HFFc6 (cell line): ENCODE measurements at regions not wholly inside any gene's neighbourhood (a gene's known extent, or its start where the extent isn't known, plus 50 kb on each side); places are given as distances from the start of the nearest gene placed in this dataset.

Source experiments
- DNase-seq: peaks from one replicate; pipeline ENCODE4 v3.0.0-alpha.2; 2018
- H3K27ac Mint-ChIP-seq: 2 replicates; pipeline ENCODE4 v1.8.0; 2020; ENCODE audit warnings: mild to moderate bottlenecking, mixed read lengths
- H3K27me3 Mint-ChIP-seq: 2 replicates; pipeline ENCODE4 v1.8.0; 2021; ENCODE audit warnings: mild to moderate bottlenecking, moderate library complexity, mixed read lengths; ENCODE audit not compliant: insufficient read depth
- H3K36me3 Mint-ChIP-seq: 2 replicates; pipeline ENCODE4 v1.8.0; 2021; ENCODE audit warnings: low read depth, mixed read lengths
- H3K4me1 Mint-ChIP-seq: 2 replicates; pipeline ENCODE4 v1.8.0; 2020; ENCODE audit warnings: low read depth, mixed read lengths
- H3K4me3 Mint-ChIP-seq: 2 replicates; pipeline ENCODE4 v1.8.0; 2020; ENCODE audit warnings: mild to moderate bottlenecking, moderate library complexity, mixed read lengths
- H3K9me3 Mint-ChIP-seq: 2 replicates; pipeline ENCODE4 v1.8.0; 2020; ENCODE audit warnings: mild to moderate bottlenecking, mixed read lengths
- CTCF ChIP-seq: fragments of 200-600 bp; sonication (generic); IDR thresholded peaks from 2 replicates; pipeline ENCODE4 v1.5.0; 2021; ENCODE audit warnings: antibody characterized with exemption, mild to moderate bottlenecking

- TF ChIP-seq CTCF, result no peak
- H3K27me3 Mint-ChIP-seq, result peaks cover 2% of the 10 kb centered on the region; the same call in 1 of the 2 replicates
- no peaks in the 10 kb centered on the region for H3K36me3 Mint-ChIP-seq
- DNase-seq, result no peak
- no peak overlapping the region for H3K4me3 Mint-ChIP-seq
- no peaks in the 10 kb centered on the region for H3K9me3 Mint-ChIP-seq
- H3K4me1 Mint-ChIP-seq, result peaks cover 24% of the 10 kb centered on the region
- H3K27ac Mint-ChIP-seq, result no peak overlapping the region
These were observed 146.7 kb downstream of the PSMG1 start for GRCh38 chr21:39036581-39036980.

- no peak for DNase-seq
- no peaks in the 10 kb centered on the region for H3K9me3 Mint-ChIP-seq
- peaks cover 23% of the 10 kb centered on the region for H3K4me1 Mint-ChIP-seq
- peaks cover 2% of the 10 kb centered on the region; the same call in 1 of the 2 replicates for H3K27me3 Mint-ChIP-seq
- no peak overlapping the region for H3K27ac Mint-ChIP-seq
- no peak overlapping the region for H3K4me3 Mint-ChIP-seq
- H3K36me3 Mint-ChIP-seq, result no peaks in the 10 kb centered on the region
- no peak for TF ChIP-seq CTCF
These were observed 148.4 kb downstream of the PSMG1 start for GRCh38 chr21:39034590-39035536.

GRCh38 chr21:39033878-39034589, 149.2 kb downstream of the PSMG1 start:
- DNase-seq, result no peak

GRCh38 chr21:39029900-39030884, 153.1 kb downstream of the PSMG1 start:
- TF ChIP-seq CTCF, result no peak
- Mint-ChIP-seq H3K27ac (no peak overlapping the region), H3K27me3 (no peaks in the 10 kb centered on the region; the same call in none of the 2 replicates), H3K36me3 (peaks cover 17% of the 10 kb centered on the region), H3K4me1 (peaks cover 32% of the 10 kb centered on the region), H3K9me3 (peaks cover 12% of the 10 kb centered on the region), H3K4me3 (no peak overlapping the region; the same call in 1 of the 2 replicates)
- DNase-seq, result no peak

More at GRCh38 chr21:39033878-39034589, 149.2 kb downstream of the PSMG1 start:
- TF ChIP-seq CTCF, result no peak
- H3K4me1 Mint-ChIP-seq, result peaks cover 31% of the 10 kb centered on the region
- no peaks in the 10 kb centered on the region for H3K36me3 Mint-ChIP-seq
- H3K9me3 Mint-ChIP-seq, result no peaks in the 10 kb centered on the region
- H3K27me3 Mint-ChIP-seq, result peaks cover 2% of the 10 kb centered on the region; the same call in 1 of the 2 replicates
- no peak overlapping the region for H3K4me3 Mint-ChIP-seq
- no peak overlapping the region for H3K27ac Mint-ChIP-seq
